NCI-H226 (cell line): ENCODE measurements at regions not wholly inside any gene's neighbourhood (a gene's known extent, or its start where the extent isn't known, plus 50 kb on each side); places are given as distances from the start of the nearest gene placed in this dataset.
"Not testable (repeated sequence)": the region's sequence is repeated elsewhere in the genome, so short reads cannot be mapped to it uniquely, and the experiment has no call there.

Experiments
- DNase-seq: peaks from one replicate; pipeline ENCODE4 v3.0.0-alpha.2; 2015

DNA sequence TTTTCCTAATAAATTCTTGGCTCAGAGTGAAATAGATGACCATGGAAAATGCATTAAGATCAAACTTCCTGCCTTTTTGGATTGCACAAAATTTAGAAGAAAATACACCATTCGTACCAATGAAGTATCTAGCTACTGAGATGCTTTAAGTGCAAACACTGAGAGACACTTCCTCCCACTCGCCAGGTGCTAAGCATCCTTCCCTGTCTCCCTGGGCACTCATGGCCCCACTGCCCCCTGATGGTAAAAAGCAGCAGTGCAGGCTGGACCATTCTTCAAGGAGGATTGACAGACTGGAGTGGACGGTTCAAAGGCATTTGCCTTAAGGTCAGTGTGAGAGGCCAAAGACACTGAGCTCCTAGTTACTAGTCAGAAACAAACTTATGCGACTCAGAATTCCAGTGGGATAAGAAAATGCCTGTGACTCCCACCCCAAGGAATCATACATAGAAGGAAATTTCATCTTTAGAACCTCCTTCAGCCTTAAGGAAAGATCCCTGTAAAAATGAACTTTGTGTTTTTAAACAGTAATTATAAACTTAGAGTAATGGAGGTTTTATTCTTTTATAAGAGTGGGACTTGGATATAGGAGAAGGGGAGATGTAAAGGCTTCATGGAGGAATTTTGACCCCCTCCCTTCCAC, 86.0 kb upstream of the SLC30A5 start:
- DNase-seq = peak; percentile 51

DNA sequence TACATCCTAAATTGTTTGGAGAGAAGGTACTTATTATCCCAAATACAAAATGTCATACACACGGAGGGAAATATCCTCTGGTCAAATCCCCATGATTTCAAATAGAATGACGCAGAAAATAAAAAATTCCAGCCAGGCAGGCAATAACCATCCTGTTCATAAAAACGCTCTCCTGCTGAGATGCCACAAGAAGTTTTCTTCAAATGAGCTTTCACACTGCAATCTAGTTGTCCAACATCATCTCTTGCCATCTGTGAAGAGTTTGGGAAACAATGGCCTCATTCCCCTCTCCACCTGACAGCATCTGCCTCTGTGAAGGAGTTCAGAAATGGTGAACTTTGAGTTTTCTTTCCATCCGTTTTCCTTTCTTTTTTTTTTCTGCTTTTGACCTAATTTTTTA, 83.3 kb upstream of the SLC30A5 start:
- no peak for DNase-seq

DNA sequence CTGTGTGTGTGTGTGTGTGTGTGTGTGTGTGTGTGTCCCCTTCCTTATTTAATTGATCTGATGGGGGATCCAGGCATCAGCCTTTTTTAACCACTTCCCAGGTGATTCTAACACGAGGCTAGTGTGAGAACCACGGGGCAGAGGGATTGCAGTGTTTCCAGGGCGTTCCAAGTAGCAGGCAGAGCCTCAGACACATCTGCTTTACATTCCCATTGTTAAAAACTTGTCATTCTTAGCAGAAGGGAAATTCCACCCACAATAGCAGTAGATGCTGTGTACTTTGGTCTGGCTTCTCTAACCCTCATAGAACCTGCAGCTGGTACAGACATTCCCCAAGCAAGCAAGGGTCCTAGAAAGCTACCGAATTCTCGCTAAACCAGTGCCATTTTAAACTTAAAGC, 81.9 kb upstream of the SLC30A5 start:
- no peak for DNase-seq

DNA sequence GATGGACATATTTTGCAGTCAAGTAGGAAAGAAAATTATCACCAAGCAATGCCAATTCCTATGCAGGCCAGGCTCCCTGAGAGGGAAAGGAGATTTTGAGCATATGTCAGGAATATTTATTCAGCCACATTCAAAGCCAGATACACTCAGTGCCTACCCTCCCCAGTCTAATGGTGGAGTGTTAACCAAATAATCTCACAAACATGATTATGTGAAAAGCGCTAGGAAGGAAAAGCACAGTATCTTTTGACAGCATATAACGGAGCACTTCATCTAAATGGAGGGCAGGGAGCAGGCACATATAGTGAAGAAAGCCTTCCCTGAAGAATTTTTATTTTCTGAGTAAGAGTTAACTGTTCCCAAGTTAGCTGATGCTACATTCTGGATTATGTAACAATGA, 80.3 kb upstream of the SLC30A5 start:
- no peak for DNase-seq

DNA sequence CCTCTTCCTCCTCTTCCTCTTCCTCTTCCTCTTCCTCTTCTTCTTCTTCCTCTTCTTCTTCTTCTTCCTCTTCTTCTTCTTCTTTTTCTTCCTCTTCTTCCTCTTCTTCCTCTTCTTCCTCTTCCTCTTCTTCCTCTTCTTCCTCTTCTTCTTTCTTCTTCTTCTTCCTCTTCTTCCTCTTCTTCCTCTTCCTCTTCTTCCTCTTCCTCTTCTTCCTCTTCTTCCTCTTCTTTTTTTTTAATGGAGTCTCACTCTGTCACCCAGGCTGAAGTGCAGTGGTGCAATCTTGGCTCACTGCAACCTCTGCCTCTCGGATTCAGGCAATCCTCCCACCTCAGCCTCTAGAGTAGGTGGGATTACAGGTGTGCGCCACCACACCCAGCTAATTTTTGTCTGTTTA, 79.8 kb upstream of the SLC30A5 start:
- DNase-seq = not testable (repeated sequence)

DNA sequence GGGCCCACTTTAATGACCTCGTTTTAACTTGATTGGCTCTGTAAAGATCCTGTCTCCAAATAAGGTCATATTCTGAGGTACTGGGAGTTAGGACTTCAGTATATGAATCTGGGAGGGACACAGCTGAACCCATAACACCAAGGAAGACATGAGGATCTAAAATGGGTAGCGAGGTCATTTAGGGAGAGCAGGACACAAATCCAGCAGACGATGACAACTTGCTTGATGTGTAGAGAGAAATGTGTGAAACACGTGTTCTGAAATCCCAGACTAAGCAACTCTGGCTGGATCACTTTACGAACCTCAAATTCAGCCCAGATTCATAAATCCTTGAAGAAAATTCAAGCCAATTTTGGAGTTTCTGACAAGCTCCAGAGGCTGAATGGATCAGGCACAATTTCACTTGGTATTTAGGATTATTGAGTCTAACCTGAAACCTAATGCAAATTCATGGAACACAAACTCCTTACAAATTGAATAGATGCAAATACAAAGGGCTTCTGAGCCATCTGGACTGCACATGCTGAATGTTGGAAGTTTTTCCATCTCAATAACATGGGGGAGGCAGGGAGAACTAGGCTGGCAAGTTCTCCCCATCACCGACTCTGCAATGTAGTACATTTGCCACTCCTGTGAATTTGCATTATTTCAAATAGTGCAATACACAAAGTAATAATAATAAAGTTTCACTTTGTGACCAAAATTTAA, 74.0 kb upstream of the SLC30A5 start:
- no peak for DNase-seq

DNA sequence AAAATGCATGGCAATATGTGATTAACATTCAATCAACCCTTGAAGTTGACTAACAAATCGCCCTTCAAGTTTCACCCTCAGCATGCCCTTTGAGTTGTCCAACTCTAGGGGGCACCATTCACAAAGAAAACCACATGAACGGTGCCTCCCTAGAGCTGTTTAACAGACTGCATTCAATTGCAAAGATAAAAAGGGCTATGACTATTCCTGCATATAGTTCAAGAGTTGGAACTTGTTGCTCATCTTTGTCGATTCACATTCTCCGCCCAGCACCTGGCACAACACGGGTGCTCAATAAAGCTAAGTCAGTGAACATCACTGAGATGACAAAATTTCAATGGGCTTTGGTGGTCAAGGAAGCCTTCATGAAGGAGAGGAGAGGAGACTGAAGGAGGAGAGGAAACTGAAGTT, 69.6 kb upstream of the SLC30A5 start:
- DNase-seq = peak; percentile 38

DNA sequence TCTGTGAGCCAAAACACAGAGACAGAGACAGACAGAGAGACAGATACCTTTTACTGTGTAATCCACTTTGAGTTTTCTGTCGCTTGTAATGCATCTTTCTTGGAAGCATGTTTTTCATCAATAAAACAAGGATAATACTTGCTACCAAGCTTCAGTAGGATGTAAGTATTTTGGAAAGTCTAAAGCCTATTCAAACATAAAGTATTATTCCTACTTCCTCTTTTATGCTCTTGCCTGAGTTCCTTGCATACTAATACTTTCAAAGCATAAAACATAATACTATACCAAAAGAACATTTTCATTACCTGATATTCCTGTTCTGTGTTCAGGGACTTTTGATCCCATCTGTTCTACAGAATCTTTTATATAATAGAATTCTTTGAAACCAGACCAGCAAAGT, 64.5 kb upstream of the SLC30A5 start:
- no peak for DNase-seq

DNA sequence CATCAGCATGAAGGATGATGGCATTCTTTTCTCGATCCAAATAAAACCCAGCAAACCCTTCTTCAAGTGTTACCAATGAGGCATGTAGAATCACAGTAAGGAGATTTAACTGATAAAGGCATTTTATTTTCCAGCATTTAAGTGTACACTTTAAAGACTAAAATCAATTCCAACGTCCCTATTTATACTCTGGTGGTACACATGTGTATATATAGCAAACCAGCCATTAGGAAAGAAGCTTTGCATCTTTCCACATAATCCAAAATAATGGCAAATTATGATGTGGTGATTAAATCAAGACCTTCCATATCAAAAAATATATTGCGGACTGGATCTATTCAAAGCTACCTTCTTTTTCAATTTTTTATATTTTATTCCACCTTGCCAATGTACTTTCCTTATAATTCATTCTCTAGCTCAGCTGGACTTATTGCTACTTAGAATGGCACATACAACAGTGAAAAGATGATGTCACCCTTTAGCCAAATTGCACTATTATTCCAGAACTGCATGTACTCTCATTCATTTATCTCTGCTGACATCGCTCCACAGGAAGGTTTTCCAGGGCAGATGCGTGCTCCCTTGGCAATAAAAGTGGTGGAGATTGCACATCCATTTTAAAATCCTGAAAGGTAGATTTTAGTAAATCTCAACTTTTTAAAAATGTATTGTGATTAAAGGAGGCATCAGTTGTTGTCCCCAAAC, 63.3 kb upstream of the SLC30A5 start:
- no peak for DNase-seq

DNA sequence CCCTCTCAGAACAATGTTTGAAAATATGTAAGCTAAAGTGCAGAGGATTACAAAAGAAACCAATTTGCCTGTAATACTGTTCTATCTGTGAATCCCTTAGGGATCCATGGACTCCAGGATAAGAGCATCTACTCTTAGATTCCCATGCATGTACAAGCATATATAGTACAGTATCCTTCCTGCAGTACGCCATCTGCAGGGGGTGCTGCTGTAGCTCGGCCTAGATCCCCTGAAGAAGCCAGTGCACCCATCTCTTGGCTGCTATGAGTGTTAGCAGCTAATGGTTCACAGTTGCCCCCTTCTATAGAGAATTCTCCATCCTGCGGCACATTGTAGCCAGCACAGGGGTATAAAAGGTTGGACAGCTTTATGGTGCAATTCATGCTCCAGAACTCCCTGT, 61.8 kb upstream of the SLC30A5 start:
- no peak for DNase-seq

DNA sequence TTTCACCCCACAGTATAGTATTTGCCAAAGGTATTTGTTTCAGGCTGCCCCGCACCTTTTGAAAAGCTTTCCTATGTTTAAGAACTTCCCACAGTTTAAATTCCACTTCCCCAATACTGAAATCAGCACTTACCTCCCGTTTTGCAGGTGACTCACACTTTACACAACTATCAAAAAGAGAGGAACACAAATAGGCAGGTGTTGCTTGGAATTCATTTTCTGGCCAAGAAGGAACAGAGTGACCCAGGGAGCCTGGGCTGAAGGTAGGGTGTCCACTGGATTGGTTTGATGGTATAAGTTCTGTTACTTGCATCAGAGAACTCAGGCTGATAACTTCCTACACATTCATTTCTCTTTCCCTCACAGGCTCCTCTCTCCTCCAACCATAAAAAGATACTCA, 60.1 kb upstream of the SLC30A5 start:
- DNase-seq = no peak

DNA sequence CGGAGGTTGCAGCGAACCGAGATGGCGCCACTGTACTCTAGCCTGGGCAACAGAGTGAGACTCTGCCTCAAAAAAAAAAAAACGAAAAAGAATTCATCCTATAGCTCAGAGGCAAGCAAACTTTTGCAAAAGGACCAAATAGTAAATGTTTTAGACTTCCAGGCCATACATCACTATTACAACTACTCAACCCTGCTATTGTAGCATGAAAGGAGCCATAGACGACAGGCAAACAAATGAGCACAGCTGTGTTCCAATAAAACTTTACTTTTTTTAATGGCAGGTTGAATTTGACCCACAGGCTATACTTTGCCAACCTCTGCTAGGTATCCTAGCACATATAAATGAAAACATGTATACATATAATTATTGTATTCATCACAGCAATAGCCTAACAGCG, 58.9 kb upstream of the SLC30A5 start:
- no peak for DNase-seq

DNA sequence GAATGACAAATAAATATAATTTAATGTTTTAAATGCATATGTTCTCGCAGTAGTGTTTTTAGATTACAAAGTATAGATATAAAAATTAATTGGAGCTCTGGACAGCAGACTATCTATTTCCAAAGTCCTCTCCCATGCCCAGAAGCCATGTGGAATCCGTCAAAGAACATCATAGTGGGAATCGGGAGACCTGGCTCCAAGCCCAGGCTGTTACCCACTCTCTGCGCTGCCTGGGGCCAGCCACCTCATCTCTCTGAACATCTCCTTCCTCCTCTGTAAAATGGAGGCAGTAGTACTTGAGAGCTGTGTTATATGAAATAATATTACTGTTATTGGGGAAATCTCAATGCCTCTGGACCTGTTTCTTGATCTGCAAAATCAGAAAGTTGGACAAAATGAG, 58.1 kb upstream of the SLC30A5 start:
- peak; percentile 16 for DNase-seq

DNA sequence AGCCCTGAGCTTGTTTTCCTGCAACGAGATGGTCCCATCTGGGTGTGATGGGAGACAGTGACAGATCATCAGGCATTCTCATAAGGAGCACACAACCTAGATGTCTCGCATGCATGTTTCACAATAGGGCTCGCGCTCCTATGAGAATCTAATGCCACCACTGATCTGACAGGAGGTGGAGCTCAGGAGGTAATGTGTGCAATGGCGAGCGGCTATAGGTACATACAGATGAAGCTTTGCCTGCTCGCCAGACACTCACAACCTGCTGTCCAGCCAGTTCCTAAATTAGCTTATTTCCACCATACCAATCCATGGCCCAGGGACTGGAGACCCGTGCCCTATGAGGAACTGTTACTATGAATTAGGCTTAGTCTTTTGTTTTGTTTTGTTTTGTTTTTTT, 55.3 kb upstream of the SLC30A5 start:
- no peak for DNase-seq

DNA sequence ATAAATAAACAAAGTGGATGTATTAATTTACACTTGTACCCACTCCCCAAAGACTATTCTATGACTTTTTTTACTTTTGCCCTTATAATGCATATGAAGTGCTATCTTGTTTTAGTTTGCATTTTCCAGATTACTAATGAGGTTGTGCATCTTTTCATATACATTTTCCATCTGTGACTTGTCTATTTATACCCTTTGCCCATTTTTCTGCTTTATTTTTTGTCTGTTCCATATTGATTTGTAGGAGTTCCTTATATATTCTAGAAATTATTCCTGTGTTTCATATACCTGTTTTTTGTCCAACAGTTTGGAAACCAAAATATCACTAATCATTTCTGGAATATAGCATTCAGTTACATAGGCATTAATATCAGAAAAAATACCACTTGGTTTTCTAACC, 54.0 kb upstream of the SLC30A5 start:
- DNase-seq = no peak

DNA sequence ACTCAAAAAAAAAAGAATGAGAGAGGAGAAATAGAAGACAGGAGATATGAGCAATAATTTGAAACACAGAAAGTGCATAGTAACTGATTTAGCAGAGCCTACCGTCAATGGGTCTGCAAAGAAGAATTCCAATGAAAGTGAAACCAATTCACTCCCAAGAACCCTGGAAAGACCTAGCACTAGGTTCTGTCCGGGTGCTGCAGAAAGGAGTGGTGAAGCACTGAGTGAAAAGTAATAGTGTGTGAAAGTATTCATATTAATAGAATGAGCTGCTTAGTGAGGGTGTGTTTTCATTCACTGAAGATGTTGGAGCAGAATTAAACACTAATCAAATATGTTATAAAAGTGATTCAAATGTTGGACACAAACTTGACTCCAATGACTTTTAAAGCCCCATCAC, 51.3 kb upstream of the SLC30A5 start:
- DNase-seq = no peak

DNA sequence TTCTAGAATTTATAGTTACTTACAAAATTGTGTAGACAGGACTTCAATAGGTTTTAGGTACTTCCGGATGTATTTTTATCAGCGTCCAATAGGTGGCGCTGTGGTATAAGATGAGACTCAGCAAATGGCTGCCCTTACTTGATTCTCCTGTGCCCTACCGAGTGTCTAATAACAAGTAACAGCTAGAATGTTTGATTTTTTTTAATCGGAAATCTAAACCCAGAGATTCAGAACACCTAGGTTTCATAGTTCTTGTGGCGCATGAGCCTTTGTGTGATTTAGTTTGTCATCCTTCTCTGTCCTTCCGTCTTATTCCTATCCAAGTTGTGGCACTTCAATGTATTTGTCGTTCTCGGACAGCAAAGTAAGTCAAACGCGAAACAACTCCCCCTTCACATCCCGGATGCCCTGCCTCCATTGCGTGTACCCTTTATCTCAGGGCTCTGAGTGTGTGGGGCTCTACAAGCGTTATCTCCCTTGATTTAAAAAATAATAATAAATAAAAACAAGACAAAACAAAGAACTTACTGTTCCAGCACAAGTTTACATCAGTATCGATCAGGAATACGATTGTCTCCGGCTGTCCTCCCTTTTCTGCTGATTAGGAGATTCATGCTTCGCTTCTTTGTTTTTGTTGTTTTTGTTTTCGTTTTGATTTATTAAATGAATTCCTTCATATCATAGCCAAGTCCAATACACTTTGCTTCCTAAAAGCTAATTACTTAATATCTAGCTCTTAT, 50.7 kb upstream of the SLC30A5 start:
- peak; percentile 56 for DNase-seq

DNA sequence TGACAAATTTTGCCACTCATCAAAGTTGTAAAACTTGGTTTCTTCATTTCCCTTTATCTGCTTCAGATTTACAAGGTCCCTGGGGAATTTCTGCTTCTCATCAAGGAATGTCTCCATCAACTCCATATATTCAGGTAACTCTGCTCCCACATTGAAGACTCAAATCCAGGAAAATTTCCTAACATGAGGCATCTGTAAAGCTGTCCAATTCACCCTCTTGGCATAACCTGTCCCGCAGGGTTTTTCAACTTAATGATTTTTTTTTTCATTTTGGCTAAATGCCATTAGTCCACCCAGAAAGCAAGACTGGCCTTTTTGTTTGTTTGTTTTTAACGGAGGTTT, 50.2 kb upstream of the SLC30A5 start:
- DNase-seq = no peak
